H1 (cell line): ENCODE measurements at regions not wholly inside any gene's neighbourhood (a gene's known extent, or its start where the extent isn't known, plus 50 kb on each side); places are given as distances from the start of the nearest gene placed in this dataset.

Source experiments
- CTCF ChIA-PET: fragments of 300-600 bp; sonication (Branson Sonifier 250); formaldehyde crosslinking; loops from one replicate; lab custom pipeline; 2021; ENCODE audit not compliant: partially characterized antibody; lab: Charles Lee
- POLR2A ChIA-PET: fragments of 300-600 bp; sonication (Branson Sonifier 250); formaldehyde crosslinking; loops from one replicate; lab custom pipeline; 2021; ENCODE audit warnings: inconsistent platforms; ENCODE audit not compliant: partially characterized antibody; lab: Charles Lee
- DNase-seq, 2 experiments: peaks; one replicate each; pipeline versions ENCODE4 v3.0.0 to v3.0.0-alpha.2; 2010 to 2022; ENCODE audit warnings: low spot score in 2 of 2, low read depth in 1 of 2, mixed read lengths in 1 of 2
- FAIRE-seq: peaks from 2 replicates; lab custom pipeline; 2011; peaks lifted over from hg19 to GRCh38; lab: Jason Lieb, UNC
- H2AFZ ChIP-seq: 2 replicates; pipeline ENCODE4 v1.8.1; 2012; ENCODE audit warnings: low read length, inconsistent platforms
- H2AK5ac ChIP-seq: 2 replicates; pipeline ENCODE4 v1.6.1; 2013; ENCODE audit warnings: low read depth, low read length
- H2BK120ac ChIP-seq: replicated peaks from 2 replicates; pipeline ENCODE3; 2013; ENCODE audit warnings: low read depth, low read length, inconsistent platforms
- H2BK12ac ChIP-seq: 2 replicates; pipeline ENCODE4 v1.6.1; 2013; ENCODE audit warnings: low read depth, low read length
- H2BK15ac ChIP-seq: 2 replicates; pipeline ENCODE4 v1.6.1; 2013; ENCODE audit warnings: low read length
- H2BK20ac ChIP-seq: 2 replicates; pipeline ENCODE4 v1.6.1; 2013; ENCODE audit warnings: low read length
- H2BK5ac ChIP-seq: 2 replicates; pipeline ENCODE4 v1.6.1; 2013; ENCODE audit warnings: low read depth, low read length
- H3K14ac ChIP-seq: 2 replicates; pipeline ENCODE4 v1.6.1; 2013; ENCODE audit warnings: inconsistent platforms; ENCODE audit not compliant: insufficient read length
- H3K18ac ChIP-seq: 2 replicates; pipeline ENCODE4 v1.6.1; 2013; ENCODE audit warnings: low read length; ENCODE audit errors: extremely low read depth
- H3K23ac ChIP-seq: 2 replicates; pipeline ENCODE4 v1.6.1; 2013; ENCODE audit warnings: inconsistent platforms; ENCODE audit not compliant: insufficient read length
- H3K23me2 ChIP-seq: 2 replicates; pipeline ENCODE4 v1.6.1; 2013; ENCODE audit warnings: low read depth, low read length
- H3K27ac ChIP-seq: 2 replicates; pipeline ENCODE4 v1.6.1; 2011; ENCODE audit warnings: low read depth, low read length, inconsistent platforms
- H3K27me3 ChIP-seq, 4 experiments: replicated peaks in 1 of 4; 1 replicate in 1 of 4; 2 replicates in 3 of 4; pipeline versions ENCODE4 v1.6.1 to v1.8.1; 2011 to 2013; ENCODE audit warnings: low read length in 3 of 4, mild to moderate bottlenecking in 3 of 4, inconsistent platforms in 2 of 4, mixed read lengths in 2 of 4, moderate library complexity in 1 of 4; ENCODE audit not compliant: control insufficient read depth in 3 of 4, insufficient read depth in 3 of 4; ENCODE audit errors: extremely low read depth in 1 of 4
- H3K36me3 ChIP-seq, 4 experiments: 2 replicates each; pipeline versions ENCODE4 v1.6.1 to v1.8.1; 2011 to 2013; ENCODE audit warnings: mild to moderate bottlenecking in 4 of 4, low read length in 3 of 4, moderate library complexity in 2 of 4, control low read depth in 1 of 4, inconsistent platforms in 1 of 4; ENCODE audit not compliant: insufficient read depth in 4 of 4, control insufficient read depth in 2 of 4
- H3K4ac ChIP-seq: replicated peaks from 2 replicates; pipeline ENCODE3; 2013; ENCODE audit warnings: low read length, low read depth, mixed read lengths, inconsistent platforms; ENCODE audit not compliant: insufficient read length
- H3K4me1 ChIP-seq, 4 experiments: replicated peaks in 1 of 4; 1 replicate in 1 of 4; 2 replicates in 3 of 4; pipeline versions ENCODE4 v1.6.1 to v1.8.1; 2011 to 2013; ENCODE audit warnings: low read length in 3 of 4, inconsistent platforms in 2 of 4, mixed read lengths in 1 of 4; ENCODE audit not compliant: insufficient read depth in 4 of 4, control insufficient read depth in 3 of 4
- H3K4me2 ChIP-seq, 2 experiments: 2 replicates each; pipeline versions ENCODE4 v1.6.1 to v1.8.1; 2011 to 2013; ENCODE audit warnings: low read depth in 2 of 2, low read length in 2 of 2, control low read depth in 1 of 2, inconsistent platforms in 1 of 2, mild to moderate bottlenecking in 1 of 2; ENCODE audit not compliant: insufficient read depth in 1 of 2
- H3K4me3 ChIP-seq, 4 experiments: fragments of 200-600, 300-600 bp in 1 of 4; sonication (generic), shearing (Covaris generic), sonication (Bioruptor Twin) in 1 of 4; 2 replicates each; pipeline versions ENCODE4 v1.5.1 to v1.8.1; 2011 to 2016; ENCODE audit warnings: low read length in 4 of 4, low read depth in 3 of 4, control low read depth in 2 of 4, inconsistent platforms in 2 of 4, mild to moderate bottlenecking in 2 of 4, mixed read lengths in 1 of 4, moderate library complexity in 1 of 4; ENCODE audit not compliant: insufficient read depth in 2 of 4; ENCODE audit errors: extremely low read depth in 1 of 4
- H3K56ac ChIP-seq: replicated peaks from 2 replicates; pipeline ENCODE3; 2013; ENCODE audit warnings: low read depth, mild to moderate bottlenecking, mixed read lengths, low read length, inconsistent platforms; ENCODE audit not compliant: insufficient read length
- H3K79me1 ChIP-seq: 2 replicates; pipeline ENCODE4 v1.6.1; 2013; ENCODE audit warnings: low read depth, low read length, control low read depth
- H3K79me2 ChIP-seq, 2 experiments: 2 replicates each; pipeline versions ENCODE4 v1.6.1 to v1.8.1; 2012 to 2013; ENCODE audit warnings: low read length in 2 of 2, mild to moderate bottlenecking in 2 of 2, inconsistent platforms in 1 of 2; ENCODE audit not compliant: insufficient read depth in 2 of 2, control insufficient read depth in 1 of 2
- H3K9ac ChIP-seq, 4 experiments: replicated peaks in 1 of 4; 1 replicate in 1 of 4; 2 replicates in 3 of 4; pipeline versions ENCODE4 v1.6.1 to v1.8.1; 2011 to 2013; ENCODE audit warnings: low read depth in 3 of 4, low read length in 3 of 4, control low read depth in 2 of 4, mild to moderate bottlenecking in 2 of 4, moderate library complexity in 2 of 4, inconsistent platforms in 1 of 4; ENCODE audit errors: extremely low read depth in 1 of 4
- H3K9me3 ChIP-seq, 2 experiments: 2 replicates each; pipeline versions ENCODE4 v1.6.1 to v1.8.1; 2012 to 2013; ENCODE audit warnings: mild to moderate bottlenecking in 2 of 2, moderate library complexity in 2 of 2, control low read depth in 1 of 2, inconsistent platforms in 1 of 2, low read depth in 1 of 2, low read length in 1 of 2, mixed read lengths in 1 of 2; ENCODE audit not compliant: insufficient read depth in 2 of 2
- H4K20me1 ChIP-seq, 2 experiments: replicated peaks in 1 of 2; 2 replicates each; pipeline versions ENCODE3 to v1.8.1; 2011 to 2013; ENCODE audit warnings: inconsistent platforms in 2 of 2, low read length in 2 of 2, mild to moderate bottlenecking in 1 of 2; ENCODE audit not compliant: insufficient read depth in 2 of 2, control insufficient read depth in 1 of 2
- H4K5ac ChIP-seq: 2 replicates; pipeline ENCODE4 v1.6.1; 2013; ENCODE audit warnings: low read length, low read depth, mixed read lengths, inconsistent platforms; ENCODE audit not compliant: insufficient read length
- H4K8ac ChIP-seq: 2 replicates; pipeline ENCODE4 v1.8.0; 2013; ENCODE audit warnings: mild to moderate bottlenecking, moderate library complexity, low read length, inconsistent platforms; ENCODE audit not compliant: insufficient read depth; ENCODE audit errors: extremely low read depth
- H4K91ac ChIP-seq: replicated peaks from 2 replicates; pipeline ENCODE3; 2013; ENCODE audit warnings: low read length, mixed read lengths, inconsistent platforms; ENCODE audit not compliant: insufficient read length
- ASH2L ChIP-seq: fragments of 200-600, 300-600 bp; sonication (generic); IDR thresholded peaks from one replicate; pipeline ENCODE4 v1.7.1; 2017; ENCODE audit warnings: low read length
- BACH1 ChIP-seq: IDR thresholded peaks from 2 replicates; pipeline ENCODE4 v1.6.1; 2012; ENCODE audit warnings: low read length, improper control_type of control experiment
- BRCA1 ChIP-seq: IDR thresholded peaks from 2 replicates; pipeline ENCODE4 v1.6.1; 2012; ENCODE audit warnings: low read depth, low read length, improper control_type of control experiment
- CHD2 ChIP-seq: IDR thresholded peaks from 2 replicates; pipeline ENCODE4 v1.6.1; 2012; ENCODE audit warnings: low read length, improper control_type of control experiment
- CTBP2 ChIP-seq: IDR thresholded peaks from 2 replicates; pipeline ENCODE4 v1.7.0; 2011; ENCODE audit warnings: borderline replicate concordance, mild to moderate bottlenecking, moderate library complexity, mixed read lengths, low read length; ENCODE audit not compliant: insufficient read depth, insufficient read length
- FOSL1 ChIP-seq: IDR thresholded peaks from 2 replicates; pipeline ENCODE4 v1.6.1; 2011; ENCODE audit warnings: mild to moderate bottlenecking, low read depth, low read length, moderate library complexity; ENCODE audit not compliant: insufficient read depth
- KDM4A ChIP-seq: IDR thresholded peaks from one replicate; pipeline ENCODE4 v1.7.1; 2012; ENCODE audit warnings: low read depth, mild to moderate bottlenecking, moderate library complexity, low read length, inconsistent platforms; ENCODE audit not compliant: severe bottlenecking
- MAX ChIP-seq: IDR thresholded peaks from 2 replicates; pipeline ENCODE4 v1.6.1; 2012; ENCODE audit warnings: inconsistent platforms
- SIX5 ChIP-seq: IDR thresholded peaks from 2 replicates; pipeline ENCODE4 v1.6.1; 2011; ENCODE audit warnings: mild to moderate bottlenecking, low read depth, low read length
- TAF7 ChIP-seq: optimal IDR thresholded peaks from 2 replicates; pipeline ENCODE3; 2011; ENCODE audit warnings: low read depth, mild to moderate bottlenecking, inconsistent platforms, low read length, moderate library complexity, borderline replicate concordance
- TEAD4 ChIP-seq: IDR thresholded peaks from 2 replicates; pipeline ENCODE4 v1.6.1; 2012; ENCODE audit warnings: low read depth, low read length, inconsistent platforms, mixed read lengths
- WGBS, 2 experiments: shearing (Covaris generic) in 1 of 2; methylation state at CpG; one replicate each; pipeline versions ENCODE4 v1.1.6 to v1.1.7; 2013 to 2015; ENCODE audit warnings: low lambda C conversion rate in 2 of 2, mixed read lengths in 2 of 2, inconsistent platforms in 1 of 2, low coverage in 1 of 2, missing lambda C conversion rate in 1 of 2; ENCODE audit not compliant: insufficient replicate concordance in 2 of 2, insufficient coverage in 1 of 2, insufficient read length in 1 of 2; ENCODE audit errors: extremely low coverage in 1 of 2, missing lambda C conversion rate in 1 of 2; 5-methylcytosine and 5-hydroxymethylcytosine counted together
- TF ChIP-seq, protein P1 (sequence below): IDR thresholded peaks from 2 replicates; pipeline ENCODE4 v1.6.1; 2011; ENCODE audit warnings: low read length, improper control_type of control experiment
- TF ChIP-seq, protein P2 (sequence below): IDR thresholded peaks from 2 replicates; pipeline ENCODE4 v1.6.1; 2011; ENCODE audit warnings: low read depth, mild to moderate bottlenecking, low read length; ENCODE audit not compliant: insufficient read depth

GRCh38 chr9:120110520-120110919, 469.4 kb downstream of the CDK5RAP2 start:
- 81% methylated on average over 1 of the region's 1 CpG; no CpG with 5 or more reads in 1 of the 2 experiments for WGBS, 2 experiments
- no peak for FAIRE-seq
- Histone ChIP-seq H4K91ac (no peak overlapping the region), H2AK5ac (no peak overlapping the region), H3K23ac (no peak overlapping the region), H3K36me3 (no peaks in the 10 kb centered on the region), H3K79me1 (no peaks in the 10 kb centered on the region), H2BK20ac (no peak overlapping the region), H4K8ac (no peak overlapping the region; the same call in 1 of the 2 replicates), H3K4me3 (no peak overlapping the region), H3K14ac (no peak overlapping the region), H3K4me1 (no peaks in the 10 kb centered on the region), H2AFZ (no peak overlapping the region), H2BK120ac (no peak overlapping the region), H3K56ac (no peak overlapping the region), H3K4ac (no peak overlapping the region), H2BK12ac (no peak overlapping the region), H2BK15ac (no peak overlapping the region), H3K27me3 (no peaks in the 10 kb centered on the region), H3K27ac (no peak overlapping the region), H3K9me3 (no peaks in the 10 kb centered on the region), H3K79me2 (no peaks in the 10 kb centered on the region), H3K18ac (no peak overlapping the region), H3K23me2 (no peaks in the 10 kb centered on the region), H4K5ac (no peak overlapping the region), H3K4me2 (no peak overlapping the region), H4K20me1 (no peaks in the 10 kb centered on the region), H3K9ac (no peak overlapping the region), H2BK5ac (no peak overlapping the region)
- CTCF ChIA-PET: interaction anchor here (0.9 to 2.9 kb wide), 9 partner anchors 11 to 548 kb away, joined by 3 to 8 read pairs (median 5); no protein-coding TSS in a partner anchor
- DNase-seq: no peak
- POLR2A ChIA-PET: no interaction called here
- TF ChIP-seq KDM4A: no peak
- no peak for TF ChIP-seq TAF7
- TF ChIP-seq, protein P1, sequence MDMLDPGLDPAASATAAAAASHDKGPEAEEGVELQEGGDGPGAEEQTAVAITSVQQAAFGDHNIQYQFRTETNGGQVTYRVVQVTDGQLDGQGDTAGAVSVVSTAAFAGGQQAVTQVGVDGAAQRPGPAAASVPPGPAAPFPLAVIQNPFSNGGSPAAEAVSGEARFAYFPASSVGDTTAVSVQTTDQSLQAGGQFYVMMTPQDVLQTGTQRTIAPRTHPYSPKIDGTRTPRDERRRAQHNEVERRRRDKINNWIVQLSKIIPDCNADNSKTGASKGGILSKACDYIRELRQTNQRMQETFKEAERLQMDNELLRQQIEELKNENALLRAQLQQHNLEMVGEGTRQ: no peak
- no peak for TF ChIP-seq BACH1
- TF ChIP-seq FOSL1: no peak
- TF ChIP-seq BRCA1: no peak
- TF ChIP-seq TEAD4: no peak
- TF ChIP-seq SIX5: no peak
- TF ChIP-seq, protein P2, sequence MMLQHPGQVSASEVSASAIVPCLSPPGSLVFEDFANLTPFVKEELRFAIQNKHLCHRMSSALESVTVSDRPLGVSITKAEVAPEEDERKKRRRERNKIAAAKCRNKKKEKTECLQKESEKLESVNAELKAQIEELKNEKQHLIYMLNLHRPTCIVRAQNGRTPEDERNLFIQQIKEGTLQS: no peak
- no peak for TF ChIP-seq CHD2
- TF ChIP-seq MAX: no peak
- no peak for TF ChIP-seq ASH2L
- TF ChIP-seq CTBP2: no peak
